SK-N-SH treated with all-trans-retinoic acid at 6 μM for 48 hours (cell line): ENCODE measurements at regions not wholly inside any gene's neighbourhood (a gene's known extent, or its start where the extent isn't known, plus 50 kb on each side); places are given as distances from the start of the nearest gene placed in this dataset.

Experiments used
- ESRRG ChIP-seq: fragments of 250-450 bp; sonication (Bioruptor Pico); IDR thresholded peaks from 2 replicates; pipeline ENCODE4 v1.6.1; 2021; ENCODE audit warnings: mild to moderate bottlenecking
- ZFP3 ChIP-seq: fragments of 250-450 bp; sonication (Bioruptor Pico); IDR thresholded peaks from 2 replicates; pipeline ENCODE4 v1.5.0; 2020; ENCODE audit warnings: mild to moderate bottlenecking, moderate library complexity

GRCh38 chr17:20934288-20934687, 108.5 kb downstream of the USP22 start:
- TF ChIP-seq ESRRG (CRISPR knock-in tag), result no peak
- no peak for TF ChIP-seq ZFP3 (CRISPR knock-in tag)
